ENCODE measurements at regions not wholly inside any gene's neighbourhood (a gene's known extent, or its start where the extent isn't known, plus 50 kb on each side); places are given as distances from the start of the nearest gene placed in this dataset.
"Not testable (repeated sequence)": the region's sequence is repeated elsewhere in the genome, so short reads cannot be mapped to it uniquely, and the experiment has no call there.

DNA sequence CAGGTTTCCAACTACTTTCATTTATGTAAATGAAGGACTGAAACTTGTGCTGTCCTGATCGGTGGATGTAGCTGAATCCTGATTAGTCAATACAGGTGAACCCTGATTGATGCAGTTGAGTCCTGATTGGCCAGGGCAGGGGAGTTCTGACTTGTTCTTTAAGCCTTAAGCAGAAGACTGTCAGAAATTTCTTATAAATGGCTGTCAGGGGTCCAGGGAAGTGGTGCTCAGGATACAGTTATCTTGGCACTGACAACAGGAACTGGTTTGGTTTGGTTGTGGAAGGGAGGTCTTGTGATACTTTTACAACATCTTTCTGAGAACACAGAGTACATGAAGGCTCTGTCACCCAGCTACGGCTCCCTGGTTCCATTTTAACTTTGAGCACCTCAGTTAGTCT lies 132.1 kb downstream of the KCNJ12 start:
- Histone ChIP-seq H3K4me3 (ENCODE audit: low read depth, low read length) (no peak overlapping the region), H3K36me3 (replicated peaks) (no peaks in the 10 kb centered on the region), H3K27me3 (replicated peaks) (no peaks in the 10 kb centered on the region), H3K27ac (no peak overlapping the region)
- no peak for DNase-seq
- TF ChIP-seq CTCF (IDR thresholded peaks at IDR 0.05; ENCODE audit: low read depth, low read length, missing control alignments): no peak
- in situ Hi-C loops (cut with HindIII; ENCODE audit: low pct_ligation_motif_present, low sequenced_read_pairs): no loop called here

- DNase-seq; H3K4me3 ChIP-seq (ENCODE audit: low read depth, low read length); H3K27me3 ChIP-seq (replicated peaks); in situ Hi-C loops (cut with HindIII; ENCODE audit: low pct_ligation_motif_present, low sequenced_read_pairs); H3K36me3 ChIP-seq (replicated peaks); H3K27ac ChIP-seq: not testable (repeated sequence)
These were observed 133.2 kb downstream of the KCNJ12 start for GRCh38 chr17:21509356-21509755.

GRCh38 chr17:21510686-21511362 lies 134.7 kb downstream of the KCNJ12 start:
- H3K27ac ChIP-seq: no peak overlapping the region
- H3K36me3 ChIP-seq (replicated peaks): no peaks in the 10 kb centered on the region
- no peaks in the 10 kb centered on the region for H3K27me3 ChIP-seq (replicated peaks)
- in situ Hi-C loops (cut with HindIII; ENCODE audit: low pct_ligation_motif_present, low sequenced_read_pairs): no loop called here
- TF ChIP-seq CTCF (IDR thresholded peaks at IDR 0.05; ENCODE audit: low read depth, low read length, missing control alignments): no peak
- H3K4me3 ChIP-seq (ENCODE audit: low read depth, low read length): peak overlapping the region; percentile 60
- no peak for DNase-seq

DNA sequence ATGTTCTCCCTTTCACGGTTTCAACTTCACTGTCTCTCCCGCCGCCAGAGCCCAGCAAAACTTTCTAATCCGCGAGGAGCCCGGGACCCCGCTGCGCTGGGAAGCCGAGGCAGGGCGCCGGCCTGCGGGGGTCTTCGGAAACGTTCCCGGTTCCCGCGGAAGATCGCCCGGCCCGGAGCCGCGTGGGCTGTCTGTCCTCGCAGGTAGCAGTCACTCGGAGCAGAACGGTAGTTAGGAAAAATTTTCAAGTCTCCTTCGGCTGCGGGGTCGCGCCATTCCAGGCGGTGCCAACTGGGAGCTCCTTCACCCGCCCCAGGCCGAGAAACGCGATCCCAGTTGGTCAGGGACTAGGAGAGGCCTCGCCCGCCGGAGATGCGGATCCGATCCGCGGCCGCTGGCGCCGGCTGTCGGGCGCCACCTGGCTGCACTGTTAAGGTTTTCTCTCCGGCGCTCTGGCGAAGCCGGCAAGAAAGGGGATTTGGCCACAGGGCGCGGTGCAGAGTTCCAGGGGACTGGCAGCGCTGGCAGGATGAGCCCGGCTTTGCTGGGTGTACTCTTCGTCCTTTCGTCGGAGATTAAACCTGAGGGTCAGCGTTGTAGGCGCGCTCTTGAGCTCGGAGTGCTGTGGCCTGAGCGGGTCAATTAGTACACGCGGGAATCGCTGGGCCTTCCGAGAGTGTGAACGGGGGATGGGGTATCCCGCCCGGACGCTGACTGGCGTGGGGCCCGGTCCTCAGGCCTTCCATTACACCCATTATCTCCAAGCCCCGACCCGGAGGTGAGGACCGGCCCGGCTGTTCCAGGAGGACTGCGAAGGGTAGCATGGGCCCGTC lies 135.4 kb downstream of the KCNJ12 start:
- Histone ChIP-seq H3K27ac (no peak overlapping the region), H3K36me3 (replicated peaks) (no peaks in the 10 kb centered on the region), H3K4me3 (ENCODE audit: low read depth, low read length) (peak overlapping the region; percentile 60), H3K27me3 (replicated peaks) (no peaks in the 10 kb centered on the region)
- peak; percentile 69 for DNase-seq
- TF ChIP-seq CTCF (IDR thresholded peaks at IDR 0.05; ENCODE audit: low read depth, low read length, missing control alignments): peak; percentile 84
- in situ Hi-C loops (cut with HindIII; ENCODE audit: low pct_ligation_motif_present, low sequenced_read_pairs): no loop called here

DNA sequence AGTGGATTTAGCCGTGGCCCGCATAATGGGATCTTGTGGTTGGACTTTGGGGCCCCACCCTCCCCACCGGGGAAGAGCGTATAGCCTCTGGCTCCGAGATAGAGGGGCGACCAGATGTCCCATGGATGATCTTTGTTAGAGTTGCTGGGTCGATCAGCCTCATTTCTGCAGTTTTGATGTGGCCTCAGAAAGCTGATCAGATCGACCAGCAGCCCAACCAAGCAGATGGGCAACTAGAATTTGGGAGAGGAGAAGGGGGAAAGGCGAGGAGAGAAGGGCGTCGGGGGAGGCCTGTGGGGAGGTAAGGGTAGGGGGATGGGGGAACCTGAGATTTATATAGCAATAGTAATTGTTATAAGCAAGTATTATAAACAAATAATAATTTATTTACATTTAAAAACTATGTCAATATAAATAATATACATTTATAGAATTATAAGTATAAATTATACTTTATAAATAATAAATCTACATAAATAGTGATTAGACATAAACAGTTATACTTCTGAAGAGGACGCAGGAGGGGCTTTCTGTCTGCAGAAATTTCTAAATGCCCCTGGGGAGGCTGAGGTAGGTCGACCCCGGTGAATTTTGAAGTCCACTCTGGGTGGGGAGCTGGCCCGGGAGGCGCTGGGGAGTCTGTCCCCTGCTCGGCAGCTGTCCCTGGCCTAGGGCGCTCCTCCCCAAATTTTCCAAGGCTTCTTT lies 136.3 kb downstream of the KCNJ12 start:
- TF ChIP-seq CTCF (IDR thresholded peaks at IDR 0.05; ENCODE audit: low read depth, low read length, missing control alignments): no peak
- in situ Hi-C loops (cut with HindIII; ENCODE audit: low pct_ligation_motif_present, low sequenced_read_pairs): no loop called here
- Histone ChIP-seq H3K27ac (no peak overlapping the region), H3K36me3 (replicated peaks) (no peaks in the 10 kb centered on the region), H3K27me3 (replicated peaks) (no peaks in the 10 kb centered on the region), H3K4me3 (ENCODE audit: low read depth, low read length) (peak overlapping the region; percentile 12)
- DNase-seq: no peak

GRCh38 chr17:21513012-21513570 lies 136.9 kb downstream of the KCNJ12 start:
- peak; percentile 50 for DNase-seq
- peak; percentile 83 for TF ChIP-seq CTCF (IDR thresholded peaks at IDR 0.05; ENCODE audit: low read depth, low read length, missing control alignments)
- Histone ChIP-seq H3K27ac (no peak overlapping the region), H3K27me3 (replicated peaks) (no peaks in the 10 kb centered on the region), H3K4me3 (ENCODE audit: low read depth, low read length) (peak overlapping the region; percentile 12), H3K36me3 (replicated peaks) (no peaks in the 10 kb centered on the region)
- in situ Hi-C loops (cut with HindIII; ENCODE audit: low pct_ligation_motif_present, low sequenced_read_pairs): no loop called here

DNA sequence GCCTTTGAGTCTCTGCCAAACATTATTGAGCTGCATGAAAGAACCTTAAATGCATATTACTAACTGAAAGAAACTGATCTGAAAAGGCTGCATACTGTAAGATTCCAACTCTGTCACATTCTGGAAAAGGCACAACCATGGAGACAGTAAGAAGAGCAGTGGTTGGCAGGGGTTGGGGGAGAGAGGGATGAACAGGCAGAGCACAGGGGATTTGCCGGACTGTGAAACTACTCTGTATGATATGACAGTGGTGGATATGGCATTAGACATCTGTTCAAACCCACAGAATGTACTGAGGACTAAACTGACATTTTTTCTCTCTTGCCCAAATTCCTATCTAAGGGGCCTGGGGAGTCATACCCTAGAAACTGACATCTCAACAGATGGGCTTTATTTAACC lies 138.4 kb downstream of the KCNJ12 start:
- H3K36me3 ChIP-seq (replicated peaks); H3K27ac ChIP-seq; DNase-seq; H3K4me3 ChIP-seq (ENCODE audit: low read depth, low read length); H3K27me3 ChIP-seq (replicated peaks); in situ Hi-C loops (cut with HindIII; ENCODE audit: low pct_ligation_motif_present, low sequenced_read_pairs): not testable (repeated sequence)
